ENCODE measurements at regions not wholly inside any gene's neighbourhood (a gene's known extent, or its start where the extent isn't known, plus 50 kb on each side); places are given as distances from the start of the nearest gene placed in this dataset.
A peak's percentile ranks its signal among the peaks of the same experiment; 100 is the strongest.
"Not testable (repeated sequence)": the region's sequence is repeated elsewhere in the genome, so short reads cannot be mapped to it uniquely, and the experiment has no call there.

- Histone ChIP-seq H3K4me3 (no peak overlapping the region), H3K9me3 (no peaks in the 10 kb centered on the region), H3K27me3 (ENCODE audit: low read depth) (no peaks in the 10 kb centered on the region), H3K4me1 (no peaks in the 10 kb centered on the region), H3K36me3 (no peaks in the 10 kb centered on the region), H3K27ac (no peak overlapping the region)
- TF ChIP-seq CTCF (IDR thresholded peaks at IDR 0.05), result no peak
- DNase-seq (no peak), ATAC-seq (no peak)
- intact Hi-C loops (cut with DNase I), result no loop called here
Measured at GRCh38 chr14:106787626-106788025, 1261.2 kb downstream of the TMEM121 start.

- TF ChIP-seq CTCF (IDR thresholded peaks at IDR 0.05), result no peak
- Histone ChIP-seq H3K4me1 (no peaks in the 10 kb centered on the region), H3K27ac (no peak overlapping the region), H3K36me3 (no peaks in the 10 kb centered on the region), H3K9me3 (no peaks in the 10 kb centered on the region), H3K4me3 (no peak overlapping the region), H3K27me3 (ENCODE audit: low read depth) (no peaks in the 10 kb centered on the region)
- DNase-seq, result no peak
- no peak for ATAC-seq
- intact Hi-C loops (cut with DNase I), result no loop called here
Measured at GRCh38 chr14:106788534-106788933, 1262.2 kb downstream of the TMEM121 start.

GRCh38 chr14:106789318-106789717 lies 1262.9 kb downstream of the TMEM121 start:
- intact Hi-C loops (cut with DNase I), result no loop called here
- no peak for ATAC-seq
- no peaks in the 10 kb centered on the region for H3K4me1 ChIP-seq
- H3K9me3 ChIP-seq, result no peaks in the 10 kb centered on the region
- H3K36me3 ChIP-seq, result no peaks in the 10 kb centered on the region
- DNase-seq, result no peak
- no peak for TF ChIP-seq CTCF (IDR thresholded peaks at IDR 0.05)
- no peak overlapping the region for H3K27ac ChIP-seq
- no peaks in the 10 kb centered on the region for H3K27me3 ChIP-seq (ENCODE audit: low read depth)
- no peak overlapping the region for H3K4me3 ChIP-seq

GRCh38 chr14:106790189-106791036 lies 1264.0 kb downstream of the TMEM121 start:
- Histone ChIP-seq H3K4me3 (no peak overlapping the region), H3K9me3 (no peaks in the 10 kb centered on the region), H3K27me3 (ENCODE audit: low read depth) (no peaks in the 10 kb centered on the region), H3K4me1 (no peaks in the 10 kb centered on the region), H3K27ac (no peak overlapping the region), H3K36me3 (no peaks in the 10 kb centered on the region)
- peak; percentile 71 for TF ChIP-seq CTCF (IDR thresholded peaks at IDR 0.05)
- intact Hi-C loops (cut with DNase I), result no loop called here
- peak; percentile 83 for DNase-seq
- ATAC-seq, result peak; percentile 48 to 58

GRCh38 chr14:106792543-106792942 lies 1266.2 kb downstream of the TMEM121 start:
- Histone ChIP-seq H3K36me3 (no peaks in the 10 kb centered on the region), H3K27me3 (ENCODE audit: low read depth) (no peaks in the 10 kb centered on the region), H3K9me3 (no peaks in the 10 kb centered on the region), H3K4me1 (no peaks in the 10 kb centered on the region), H3K27ac (no peak overlapping the region), H3K4me3 (no peak overlapping the region)
- intact Hi-C loops (cut with DNase I), result no loop called here
- no peak for DNase-seq
- no peak for TF ChIP-seq CTCF (IDR thresholded peaks at IDR 0.05)
- no peak for ATAC-seq

- H3K27me3 ChIP-seq (ENCODE audit: low read depth); H3K27ac ChIP-seq; ATAC-seq; H3K9me3 ChIP-seq; H3K4me1 ChIP-seq; DNase-seq; H3K4me3 ChIP-seq; intact Hi-C loops (cut with DNase I); H3K36me3 ChIP-seq: not testable (repeated sequence)
Measured at GRCh38 chr14:106798166-106798565, 1271.8 kb downstream of the TMEM121 start.

All from lower lobe of right lung (tissue), 2 donors.